ENCODE measurements at regions not wholly inside any gene's neighbourhood (a gene's known extent, or its start where the extent isn't known, plus 50 kb on each side); places are given as distances from the start of the nearest gene placed in this dataset.
A peak's percentile ranks its signal among the peaks of the same experiment; 100 is the strongest.

DNA sequence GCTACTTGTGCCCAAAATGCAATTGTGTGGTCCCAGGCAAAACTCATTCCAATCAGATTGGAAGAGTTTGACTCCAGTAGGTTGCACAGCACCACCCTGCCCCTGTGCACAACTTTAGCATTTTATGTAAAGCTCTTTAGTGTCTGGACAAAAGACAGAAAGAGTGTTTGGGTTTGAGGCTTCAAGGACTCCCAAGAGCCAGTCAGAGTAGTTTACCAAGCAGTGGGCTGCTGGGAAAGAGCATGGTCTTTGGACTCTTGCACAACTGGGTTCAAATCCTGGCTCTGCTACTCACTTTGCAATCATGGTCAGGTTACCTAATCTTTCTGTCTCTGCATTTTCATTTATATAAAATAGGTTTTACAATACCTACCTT is 75.8 kb upstream of the UMPS start (continued):
- TF ChIP-seq, protein P1, sequence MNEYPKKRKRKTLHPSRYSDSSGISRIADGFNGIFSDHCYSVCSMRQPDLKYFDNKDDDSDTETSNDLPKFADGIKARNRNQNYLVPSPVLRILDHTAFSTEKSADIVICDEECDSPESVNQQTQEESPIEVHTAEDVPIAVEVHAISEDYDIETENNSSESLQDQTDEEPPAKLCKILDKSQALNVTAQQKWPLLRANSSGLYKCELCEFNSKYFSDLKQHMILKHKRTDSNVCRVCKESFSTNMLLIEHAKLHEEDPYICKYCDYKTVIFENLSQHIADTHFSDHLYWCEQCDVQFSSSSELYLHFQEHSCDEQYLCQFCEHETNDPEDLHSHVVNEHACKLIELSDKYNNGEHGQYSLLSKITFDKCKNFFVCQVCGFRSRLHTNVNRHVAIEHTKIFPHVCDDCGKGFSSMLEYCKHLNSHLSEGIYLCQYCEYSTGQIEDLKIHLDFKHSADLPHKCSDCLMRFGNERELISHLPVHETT (CRISPR knock-in tag; conservative IDR thresholded peaks at IDR 0.05): no peak
- TF ChIP-seq ZSCAN22 (CRISPR knock-in tag; IDR thresholded peaks at IDR 0.05): no peak
- TF ChIP-seq, protein P2, sequence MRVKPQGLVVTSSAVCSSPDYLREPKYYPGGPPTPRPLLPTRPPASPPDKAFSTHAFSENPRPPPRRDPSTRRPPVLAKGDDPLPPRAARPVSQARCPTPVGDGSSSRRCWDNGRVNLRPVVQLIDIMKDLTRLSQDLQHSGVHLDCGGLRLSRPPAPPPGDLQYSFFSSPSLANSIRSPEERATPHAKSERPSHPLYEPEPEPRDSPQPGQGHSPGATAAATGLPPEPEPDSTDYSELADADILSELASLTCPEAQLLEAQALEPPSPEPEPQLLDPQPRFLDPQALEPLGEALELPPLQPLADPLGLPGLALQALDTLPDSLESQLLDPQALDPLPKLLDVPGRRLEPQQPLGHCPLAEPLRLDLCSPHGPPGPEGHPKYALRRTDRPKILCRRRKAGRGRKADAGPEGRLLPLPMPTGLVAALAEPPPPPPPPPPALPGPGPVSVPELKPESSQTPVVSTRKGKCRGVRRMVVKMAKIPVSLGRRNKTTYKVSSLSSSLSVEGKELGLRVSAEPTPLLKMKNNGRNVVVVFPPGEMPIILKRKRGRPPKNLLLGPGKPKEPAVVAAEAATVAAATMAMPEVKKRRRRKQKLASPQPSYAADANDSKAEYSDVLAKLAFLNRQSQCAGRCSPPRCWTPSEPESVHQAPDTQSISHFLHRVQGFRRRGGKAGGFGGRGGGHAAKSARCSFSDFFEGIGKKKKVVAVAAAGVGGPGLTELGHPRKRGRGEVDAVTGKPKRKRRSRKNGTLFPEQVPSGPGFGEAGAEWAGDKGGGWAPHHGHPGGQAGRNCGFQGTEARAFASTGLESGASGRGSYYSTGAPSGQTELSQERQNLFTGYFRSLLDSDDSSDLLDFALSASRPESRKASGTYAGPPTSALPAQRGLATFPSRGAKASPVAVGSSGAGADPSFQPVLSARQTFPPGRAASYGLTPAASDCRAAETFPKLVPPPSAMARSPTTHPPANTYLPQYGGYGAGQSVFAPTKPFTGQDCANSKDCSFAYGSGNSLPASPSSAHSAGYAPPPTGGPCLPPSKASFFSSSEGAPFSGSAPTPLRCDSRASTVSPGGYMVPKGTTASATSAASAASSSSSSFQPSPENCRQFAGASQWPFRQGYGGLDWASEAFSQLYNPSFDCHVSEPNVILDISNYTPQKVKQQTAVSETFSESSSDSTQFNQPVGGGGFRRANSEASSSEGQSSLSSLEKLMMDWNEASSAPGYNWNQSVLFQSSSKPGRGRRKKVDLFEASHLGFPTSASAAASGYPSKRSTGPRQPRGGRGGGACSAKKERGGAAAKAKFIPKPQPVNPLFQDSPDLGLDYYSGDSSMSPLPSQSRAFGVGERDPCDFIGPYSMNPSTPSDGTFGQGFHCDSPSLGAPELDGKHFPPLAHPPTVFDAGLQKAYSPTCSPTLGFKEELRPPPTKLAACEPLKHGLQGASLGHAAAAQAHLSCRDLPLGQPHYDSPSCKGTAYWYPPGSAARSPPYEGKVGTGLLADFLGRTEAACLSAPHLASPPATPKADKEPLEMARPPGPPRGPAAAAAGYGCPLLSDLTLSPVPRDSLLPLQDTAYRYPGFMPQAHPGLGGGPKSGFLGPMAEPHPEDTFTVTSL (CRISPR knock-in tag; IDR thresholded peaks at IDR 0.05; ENCODE audit: borderline replicate concordance): peak; percentile 71
- peak; percentile 64 for TF ChIP-seq NFIC (IDR thresholded peaks at IDR 0.05; ENCODE audit: low read length)
- peak; percentile 71; the same call in 1 of the 2 replicates for TF ChIP-seq ZBTB7B (CRISPR knock-in tag; IDR thresholded peaks at IDR 0.05)
- no peak for TF ChIP-seq NR3C1 (CRISPR knock-in tag; IDR thresholded peaks at IDR 0.05)
- TF ChIP-seq TEAD2 (CRISPR knock-in tag; IDR thresholded peaks at IDR 0.05): no peak
- TF ChIP-seq ZNF709 (CRISPR knock-in tag; IDR thresholded peaks at IDR 0.05): no peak
- TF ChIP-seq ZNF724P (CRISPR knock-in tag; IDR thresholded peaks at IDR 0.05; ENCODE audit: borderline replicate concordance): no peak
- TF ChIP-seq EHMT2 (IDR thresholded peaks at IDR 0.05; ENCODE audit: borderline replicate concordance, low read depth, low read length): peak; percentile 63; the same call in 1 of the 2 replicates
- no peak for TF ChIP-seq JARID2 (CRISPR knock-in tag; IDR thresholded peaks at IDR 0.05; ENCODE audit: insufficient replicate concordance)
- peak; percentile 60 for TF ChIP-seq TBL1XR1 (IDR thresholded peaks at IDR 0.05; ENCODE audit: borderline replicate concordance, low read length, partially characterized antibody)
- TF ChIP-seq ATF7-NPFF (CRISPR knock-in tag; IDR thresholded peaks at IDR 0.05; ENCODE audit: low read depth): no peak
- TF ChIP-seq ZNF160 (CRISPR knock-in tag; IDR thresholded peaks at IDR 0.05): peak; percentile 62; the same call in 1 of the 2 replicates
- TF ChIP-seq, protein P3, sequence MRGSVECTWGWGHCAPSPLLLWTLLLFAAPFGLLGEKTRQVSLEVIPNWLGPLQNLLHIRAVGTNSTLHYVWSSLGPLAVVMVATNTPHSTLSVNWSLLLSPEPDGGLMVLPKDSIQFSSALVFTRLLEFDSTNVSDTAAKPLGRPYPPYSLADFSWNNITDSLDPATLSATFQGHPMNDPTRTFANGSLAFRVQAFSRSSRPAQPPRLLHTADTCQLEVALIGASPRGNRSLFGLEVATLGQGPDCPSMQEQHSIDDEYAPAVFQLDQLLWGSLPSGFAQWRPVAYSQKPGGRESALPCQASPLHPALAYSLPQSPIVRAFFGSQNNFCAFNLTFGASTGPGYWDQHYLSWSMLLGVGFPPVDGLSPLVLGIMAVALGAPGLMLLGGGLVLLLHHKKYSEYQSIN (CRISPR knock-in tag; IDR thresholded peaks at IDR 0.05; ENCODE audit: borderline replicate concordance): no peak
- peak; percentile 29; the same call in 1 of the 2 replicates for TF ChIP-seq SNAPC2 (CRISPR knock-in tag; IDR thresholded peaks at IDR 0.05)
- TF ChIP-seq ZNF850 (CRISPR knock-in tag; conservative IDR thresholded peaks at IDR 0.05): 0 out of 2 replicates have a peak, but pooled peaks have one; percentile 45
- peak; percentile 96 for TF ChIP-seq HNF4G (IDR thresholded peaks at IDR 0.05; ENCODE audit: borderline replicate concordance, low read depth, low read length)
- peak; percentile 66; the same call in 1 of the 2 replicates for TF ChIP-seq HNF4G (CRISPR knock-in tag; IDR thresholded peaks at IDR 0.05; ENCODE audit: borderline replicate concordance, low read depth)
- TF ChIP-seq RBM22 (optimal IDR thresholded peaks at IDR 0.05; ENCODE audit: low read length): no peak
- no peak for TF ChIP-seq ZC3H4 (CRISPR knock-in tag; IDR thresholded peaks at IDR 0.05; ENCODE audit: borderline replicate concordance)

Measured in HepG2 (cell line).